ENCODE measurements at regions not wholly inside any gene's neighbourhood (a gene's known extent, or its start where the extent isn't known, plus 50 kb on each side); places are given as distances from the start of the nearest gene placed in this dataset.

DNA sequence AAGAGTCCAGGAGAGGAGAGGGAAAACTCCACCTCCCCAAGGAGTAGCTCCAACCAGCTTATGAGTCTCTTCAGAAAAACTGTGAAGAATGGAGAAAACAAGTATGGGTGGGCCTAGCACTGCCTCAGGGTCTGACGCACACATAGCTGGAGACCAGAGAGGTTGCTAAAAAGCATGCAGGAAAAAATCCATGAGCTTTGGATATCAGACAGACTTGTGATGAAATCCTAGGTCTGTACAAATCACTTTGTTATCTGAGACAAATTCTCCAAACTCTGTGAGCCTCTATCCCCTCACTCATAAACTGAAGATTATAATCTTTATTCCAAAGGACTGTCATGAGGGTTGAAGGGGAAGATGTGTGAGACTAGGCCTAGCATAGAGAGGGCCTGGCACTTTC lies 141.5 kb upstream of the FGGY start:
- no peak for TF ChIP-seq POLR2A (IDR thresholded peaks at IDR 0.05)
- TF ChIP-seq, protein P1, sequence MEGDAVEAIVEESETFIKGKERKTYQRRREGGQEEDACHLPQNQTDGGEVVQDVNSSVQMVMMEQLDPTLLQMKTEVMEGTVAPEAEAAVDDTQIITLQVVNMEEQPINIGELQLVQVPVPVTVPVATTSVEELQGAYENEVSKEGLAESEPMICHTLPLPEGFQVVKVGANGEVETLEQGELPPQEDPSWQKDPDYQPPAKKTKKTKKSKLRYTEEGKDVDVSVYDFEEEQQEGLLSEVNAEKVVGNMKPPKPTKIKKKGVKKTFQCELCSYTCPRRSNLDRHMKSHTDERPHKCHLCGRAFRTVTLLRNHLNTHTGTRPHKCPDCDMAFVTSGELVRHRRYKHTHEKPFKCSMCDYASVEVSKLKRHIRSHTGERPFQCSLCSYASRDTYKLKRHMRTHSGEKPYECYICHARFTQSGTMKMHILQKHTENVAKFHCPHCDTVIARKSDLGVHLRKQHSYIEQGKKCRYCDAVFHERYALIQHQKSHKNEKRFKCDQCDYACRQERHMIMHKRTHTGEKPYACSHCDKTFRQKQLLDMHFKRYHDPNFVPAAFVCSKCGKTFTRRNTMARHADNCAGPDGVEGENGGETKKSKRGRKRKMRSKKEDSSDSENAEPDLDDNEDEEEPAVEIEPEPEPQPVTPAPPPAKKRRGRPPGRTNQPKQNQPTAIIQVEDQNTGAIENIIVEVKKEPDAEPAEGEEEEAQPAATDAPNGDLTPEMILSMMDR (IDR thresholded peaks at IDR 0.05): no peak
